ENCODE measurements at regions not wholly inside any gene's neighbourhood (a gene's known extent, or its start where the extent isn't known, plus 50 kb on each side); places are given as distances from the start of the nearest gene placed in this dataset.

GRCh38 chr1:5189384-5189783, 535.0 kb downstream of the AJAP1 start:
- H3K9me3 ChIP-seq (replicated peaks; ENCODE audit: control insufficient read depth, low read depth, low read length) = no peaks in the 10 kb centered on the region
- H3K27me3 ChIP-seq (ENCODE audit: control insufficient read depth, insufficient read depth, low read length) = no peaks in the 10 kb centered on the region
- no peak overlapping the region for H3K4me3 ChIP-seq (ENCODE audit: low read length)
- WGBS (ENCODE audit: insufficient coverage) = 67% methylated on average over 3 of the region's 4 CpGs
- H3K36me3 ChIP-seq (ENCODE audit: control insufficient read depth, insufficient read depth, low read length) = no peaks in the 10 kb centered on the region
- no peak overlapping the region for H3K27ac ChIP-seq (ENCODE audit: low read length)
- DNase-seq = no peak
- no peaks in the 10 kb centered on the region for H3K4me1 ChIP-seq (ENCODE audit: control insufficient read depth, insufficient read depth, low read length)

- H3K9me3 ChIP-seq (replicated peaks; ENCODE audit: control insufficient read depth, low read depth, low read length) = no peaks in the 10 kb centered on the region
- DNase-seq = no peak
- no peak overlapping the region for H3K4me3 ChIP-seq (ENCODE audit: low read length)
- 76% methylated on average over 6 of the region's 8 CpGs for WGBS (ENCODE audit: insufficient coverage)
- H3K27ac ChIP-seq (ENCODE audit: low read length) = no peak overlapping the region
- H3K36me3 ChIP-seq (ENCODE audit: control insufficient read depth, insufficient read depth, low read length) = no peaks in the 10 kb centered on the region
- H3K27me3 ChIP-seq (ENCODE audit: control insufficient read depth, insufficient read depth, low read length) = peaks cover 3% of the 10 kb centered on the region
- H3K4me1 ChIP-seq (ENCODE audit: control insufficient read depth, insufficient read depth, low read length) = no peaks in the 10 kb centered on the region
Measured at GRCh38 chr1:5165762-5166161, 511.4 kb downstream of the AJAP1 start.

GRCh38 chr1:5164158-5164557, 509.7 kb downstream of the AJAP1 start:
- Histone ChIP-seq H3K4me3 (ENCODE audit: low read length) (no peak overlapping the region), H3K27me3 (ENCODE audit: control insufficient read depth, insufficient read depth, low read length) (peaks cover 3% of the 10 kb centered on the region), H3K9me3 (replicated peaks; ENCODE audit: control insufficient read depth, low read depth, low read length) (no peaks in the 10 kb centered on the region), H3K36me3 (ENCODE audit: control insufficient read depth, insufficient read depth, low read length) (no peaks in the 10 kb centered on the region), H3K4me1 (ENCODE audit: control insufficient read depth, insufficient read depth, low read length) (no peaks in the 10 kb centered on the region), H3K27ac (ENCODE audit: low read length) (no peak overlapping the region)
- no peak for DNase-seq
- 75% methylated on average over 2 of the region's 5 CpGs for WGBS (ENCODE audit: insufficient coverage)

- H3K4me1 ChIP-seq (ENCODE audit: control insufficient read depth, insufficient read depth, low read length) = no peaks in the 10 kb centered on the region
- peaks cover 3% of the 10 kb centered on the region for H3K27me3 ChIP-seq (ENCODE audit: control insufficient read depth, insufficient read depth, low read length)
- WGBS (ENCODE audit: insufficient coverage) = no CpG with 5 or more reads among the region's 4 CpGs
- no peaks in the 10 kb centered on the region for H3K9me3 ChIP-seq (replicated peaks; ENCODE audit: control insufficient read depth, low read depth, low read length)
- no peak for DNase-seq
- no peak overlapping the region for H3K27ac ChIP-seq (ENCODE audit: low read length)
- no peak overlapping the region for H3K4me3 ChIP-seq (ENCODE audit: low read length)
- no peaks in the 10 kb centered on the region for H3K36me3 ChIP-seq (ENCODE audit: control insufficient read depth, insufficient read depth, low read length)
Measured at GRCh38 chr1:5161372-5161771, 507.0 kb downstream of the AJAP1 start.

- Histone ChIP-seq H3K4me3 (ENCODE audit: low read length) (no peak overlapping the region), H3K27me3 (ENCODE audit: control insufficient read depth, insufficient read depth, low read length) (no peaks in the 10 kb centered on the region), H3K27ac (ENCODE audit: low read length) (no peak overlapping the region), H3K9me3 (replicated peaks; ENCODE audit: control insufficient read depth, low read depth, low read length) (no peaks in the 10 kb centered on the region), H3K36me3 (ENCODE audit: control insufficient read depth, insufficient read depth, low read length) (no peaks in the 10 kb centered on the region), H3K4me1 (ENCODE audit: control insufficient read depth, insufficient read depth, low read length) (no peaks in the 10 kb centered on the region)
- DNase-seq = no peak
- 82% methylated on average over 3 of the region's 4 CpGs for WGBS (ENCODE audit: insufficient coverage)
Measured at GRCh38 chr1:5157175-5157574, 502.8 kb downstream of the AJAP1 start.

GRCh38 chr1:5156416-5157120, 502.2 kb downstream of the AJAP1 start:
- Histone ChIP-seq H3K36me3 (ENCODE audit: control insufficient read depth, insufficient read depth, low read length) (no peaks in the 10 kb centered on the region), H3K27me3 (ENCODE audit: control insufficient read depth, insufficient read depth, low read length) (no peaks in the 10 kb centered on the region), H3K9me3 (replicated peaks; ENCODE audit: control insufficient read depth, low read depth, low read length) (no peaks in the 10 kb centered on the region), H3K27ac (ENCODE audit: low read length) (no peak overlapping the region), H3K4me1 (ENCODE audit: control insufficient read depth, insufficient read depth, low read length) (no peaks in the 10 kb centered on the region), H3K4me3 (ENCODE audit: low read length) (no peak overlapping the region)
- WGBS (ENCODE audit: insufficient coverage) = 42% methylated on average over 5 of the region's 7 CpGs
- no peak for DNase-seq

- Histone ChIP-seq H3K4me3 (ENCODE audit: low read length) (no peak overlapping the region), H3K27ac (ENCODE audit: low read length) (no peak overlapping the region), H3K4me1 (ENCODE audit: control insufficient read depth, insufficient read depth, low read length) (peaks cover 3% of the 10 kb centered on the region), H3K36me3 (ENCODE audit: control insufficient read depth, insufficient read depth, low read length) (no peaks in the 10 kb centered on the region), H3K27me3 (ENCODE audit: control insufficient read depth, insufficient read depth, low read length) (peaks cover 2% of the 10 kb centered on the region), H3K9me3 (replicated peaks; ENCODE audit: control insufficient read depth, low read depth, low read length) (no peaks in the 10 kb centered on the region)
- DNase-seq = peak; percentile 57
- WGBS (ENCODE audit: insufficient coverage) = 58% methylated on average over 5 of the region's 9 CpGs
Measured at GRCh38 chr1:5151511-5151910, 497.1 kb downstream of the AJAP1 start.

- WGBS (ENCODE audit: insufficient coverage) = no CpG with 5 or more reads among the region's 2 CpGs
- Histone ChIP-seq H3K4me1 (ENCODE audit: control insufficient read depth, insufficient read depth, low read length) (peaks cover 3% of the 10 kb centered on the region), H3K27ac (ENCODE audit: low read length) (no peak overlapping the region), H3K36me3 (ENCODE audit: control insufficient read depth, insufficient read depth, low read length) (no peaks in the 10 kb centered on the region), H3K27me3 (ENCODE audit: control insufficient read depth, insufficient read depth, low read length) (peaks cover 2% of the 10 kb centered on the region), H3K4me3 (ENCODE audit: low read length) (no peak overlapping the region), H3K9me3 (replicated peaks; ENCODE audit: control insufficient read depth, low read depth, low read length) (no peaks in the 10 kb centered on the region)
- peak; percentile 77 for DNase-seq
Measured at GRCh38 chr1:5150191-5150590, 495.8 kb downstream of the AJAP1 start.

GRCh38 chr1:5147806-5148205, 493.4 kb downstream of the AJAP1 start:
- Histone ChIP-seq H3K4me1 (ENCODE audit: control insufficient read depth, insufficient read depth, low read length) (peaks cover 3% of the 10 kb centered on the region), H3K4me3 (ENCODE audit: low read length) (no peak overlapping the region), H3K9me3 (replicated peaks; ENCODE audit: control insufficient read depth, low read depth, low read length) (no peaks in the 10 kb centered on the region), H3K36me3 (ENCODE audit: control insufficient read depth, insufficient read depth, low read length) (no peaks in the 10 kb centered on the region), H3K27me3 (ENCODE audit: control insufficient read depth, insufficient read depth, low read length) (peaks cover 6% of the 10 kb centered on the region), H3K27ac (ENCODE audit: low read length) (no peak overlapping the region)
- no peak for DNase-seq
- no CpG with 5 or more reads among the region's 1 CpG for WGBS (ENCODE audit: insufficient coverage)

GRCh38 chr1:5142389-5142788, 488.0 kb downstream of the AJAP1 start:
- Histone ChIP-seq H3K27ac (ENCODE audit: low read length) (no peak overlapping the region), H3K27me3 (ENCODE audit: control insufficient read depth, insufficient read depth, low read length) (peaks cover 7% of the 10 kb centered on the region), H3K4me1 (ENCODE audit: control insufficient read depth, insufficient read depth, low read length) (no peaks in the 10 kb centered on the region), H3K4me3 (ENCODE audit: low read length) (no peak overlapping the region), H3K36me3 (ENCODE audit: control insufficient read depth, insufficient read depth, low read length) (no peaks in the 10 kb centered on the region), H3K9me3 (replicated peaks; ENCODE audit: control insufficient read depth, low read depth, low read length) (no peaks in the 10 kb centered on the region)
- no peak for DNase-seq
- 80% methylated on average over 1 of the region's 3 CpGs for WGBS (ENCODE audit: insufficient coverage)

GRCh38 chr1:5141750-5142149, 487.3 kb downstream of the AJAP1 start:
- H3K9me3 ChIP-seq (replicated peaks; ENCODE audit: control insufficient read depth, low read depth, low read length) = no peaks in the 10 kb centered on the region
- 71% methylated on average over 2 of the region's 4 CpGs for WGBS (ENCODE audit: insufficient coverage)
- H3K4me3 ChIP-seq (ENCODE audit: low read length) = no peak overlapping the region
- H3K27me3 ChIP-seq (ENCODE audit: control insufficient read depth, insufficient read depth, low read length) = peaks cover 7% of the 10 kb centered on the region
- H3K27ac ChIP-seq (ENCODE audit: low read length) = no peak overlapping the region
- no peaks in the 10 kb centered on the region for H3K36me3 ChIP-seq (ENCODE audit: control insufficient read depth, insufficient read depth, low read length)
- DNase-seq = no peak
- no peaks in the 10 kb centered on the region for H3K4me1 ChIP-seq (ENCODE audit: control insufficient read depth, insufficient read depth, low read length)
